Urinary bladder (tissue), 3 donors: ENCODE measurements at regions not wholly inside any gene's neighbourhood (a gene's known extent, or its start where the extent isn't known, plus 50 kb on each side); places are given as distances from the start of the nearest gene placed in this dataset.
"Not testable (repeated sequence)": the region's sequence is repeated elsewhere in the genome, so short reads cannot be mapped to it uniquely, and the experiment has no call there.

Experiments
- DNase-seq: peaks from one replicate; pipeline ENCODE4 v3.0.0-alpha.2; 2015; ENCODE audit errors: extremely low spot score
- H3K27ac ChIP-seq: one replicate; pipeline ENCODE4 v1.5.1; 2013; ENCODE audit warnings: low read depth, mild to moderate bottlenecking, moderate library complexity
- H3K36me3 ChIP-seq: one replicate; pipeline ENCODE4 v1.6.1; 2013; ENCODE audit warnings: mild to moderate bottlenecking, moderate library complexity; ENCODE audit not compliant: insufficient read depth
- H3K4me1 ChIP-seq: one replicate; pipeline ENCODE4 v1.6.1; 2013; ENCODE audit warnings: mild to moderate bottlenecking, moderate library complexity; ENCODE audit not compliant: insufficient read depth
- H3K4me3 ChIP-seq: one replicate; pipeline ENCODE4 v1.5.1; 2013; ENCODE audit warnings: low read depth, low read length
- WGBS: extraction: QIAGEN DNeasy Blood & Tissue Kit; methylation state at CpG from one replicate; pipeline ENCODE4 v1.1.7; 2013; 5-methylcytosine and 5-hydroxymethylcytosine counted together
- donor health status: healthy with polysubstance abuse.
- donor health status: healthy.

DNA sequence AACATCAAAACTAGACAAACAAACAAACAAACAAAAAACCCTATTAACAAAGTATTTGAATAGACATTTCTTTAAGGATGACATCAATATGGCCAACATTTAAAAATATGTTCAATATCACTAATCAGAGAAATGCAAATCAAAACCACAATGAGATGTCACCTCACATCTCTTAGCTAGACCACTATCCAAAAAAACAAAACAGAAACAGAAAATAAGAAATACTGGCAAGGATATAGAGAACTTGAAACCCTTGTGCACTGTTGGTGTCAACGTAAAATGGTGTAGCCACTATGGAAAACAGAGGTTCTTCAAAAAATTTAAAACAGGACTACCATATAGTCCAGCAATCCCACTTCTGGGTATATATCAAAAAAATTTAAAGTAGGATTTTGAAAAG, 308.2 kb downstream of the SPATA31A1 start:
- not testable (repeated sequence) for H3K4me1 ChIP-seq, H3K27ac ChIP-seq, DNase-seq, H3K36me3 ChIP-seq, H3K4me3 ChIP-seq
- no CpG with 5 or more reads among the region's 1 CpG for WGBS

DNA sequence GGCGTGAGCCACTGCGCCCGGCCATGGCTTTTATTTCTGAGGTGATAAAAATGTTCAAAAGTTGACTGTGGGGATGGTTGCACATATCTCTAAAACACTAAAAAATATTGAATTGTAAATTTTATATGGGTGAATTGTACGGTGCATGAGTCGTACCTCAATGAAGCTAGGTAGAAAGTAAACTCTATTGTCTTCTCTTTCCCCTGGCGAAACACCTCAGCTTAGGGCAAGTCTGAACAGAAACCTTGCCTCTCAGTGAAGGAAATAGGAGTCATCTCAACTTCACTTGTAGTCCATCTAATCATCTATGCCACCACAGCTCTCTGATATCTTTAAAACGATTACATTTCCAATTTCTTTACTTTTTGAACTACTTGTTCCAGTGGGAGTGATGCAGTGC, 309.6 kb downstream of the SPATA31A1 start:
- H3K36me3 ChIP-seq, H3K4me3 ChIP-seq, H3K27ac ChIP-seq, DNase-seq, H3K4me1 ChIP-seq: not testable (repeated sequence)
- 78% methylated on average over 4 of the region's 7 CpGs for WGBS

DNA sequence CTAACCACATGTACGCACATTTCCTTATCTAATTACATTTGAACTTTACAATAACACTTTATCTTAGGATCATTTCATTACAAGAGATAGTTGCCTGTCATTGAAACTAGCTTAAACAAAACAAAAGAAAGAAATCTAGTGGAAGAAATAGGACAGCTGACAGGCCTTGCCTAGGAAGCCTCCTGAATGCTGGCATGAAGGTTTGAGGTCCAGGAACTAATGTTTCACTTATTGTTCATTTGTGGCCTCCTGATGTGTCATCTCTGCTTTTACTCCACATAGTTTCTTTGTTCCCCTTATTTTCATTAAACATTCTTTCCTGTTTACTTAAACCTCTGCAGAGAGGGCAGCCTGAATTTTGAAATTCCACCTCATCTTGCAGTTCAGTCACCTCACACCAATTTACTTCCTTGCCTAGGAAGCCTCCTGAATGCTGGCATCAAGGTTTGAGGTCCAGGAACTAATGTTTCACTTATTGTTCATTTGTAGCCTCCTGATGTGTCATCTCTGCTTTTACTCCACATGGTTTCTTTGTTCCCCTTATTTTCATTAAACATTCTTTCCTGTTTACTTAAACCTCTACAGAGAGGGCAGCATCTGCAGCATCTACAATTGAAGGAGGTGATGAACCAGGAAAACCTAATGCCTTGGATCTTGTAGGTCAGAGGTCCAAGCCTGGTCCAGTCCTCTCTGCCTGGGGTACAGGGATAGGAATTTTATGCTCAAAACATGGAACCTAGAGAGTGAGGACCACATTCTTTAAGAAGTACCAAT, 319.2 kb downstream of the SPATA31A1 start:
- DNase-seq, H3K36me3 ChIP-seq, H3K4me1 ChIP-seq, H3K27ac ChIP-seq, H3K4me3 ChIP-seq: not testable (repeated sequence)
- WGBS = no CpG with 5 or more reads among the region's 1 CpG

DNA sequence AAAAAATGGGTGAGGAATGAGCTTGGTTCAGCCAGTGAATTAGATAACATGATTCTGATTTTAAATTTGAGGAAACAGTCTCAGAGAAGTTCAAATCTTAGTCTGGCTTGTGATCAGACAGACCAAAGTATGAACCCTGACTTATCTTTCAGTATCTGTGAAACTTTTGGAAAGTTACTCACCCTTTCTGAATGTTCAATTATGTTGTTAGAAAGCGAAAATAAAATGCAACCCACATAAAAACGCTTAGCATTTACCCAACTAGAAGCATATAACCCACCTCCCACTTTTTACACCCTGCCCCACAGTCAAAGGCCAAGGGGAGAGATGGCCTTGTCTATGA, 319.7 kb downstream of the SPATA31A1 start:
- H3K27ac ChIP-seq, H3K4me1 ChIP-seq, DNase-seq, H3K4me3 ChIP-seq, H3K36me3 ChIP-seq: not testable (repeated sequence)
- WGBS = no CpG with 5 or more reads among the region's 2 CpGs

DNA sequence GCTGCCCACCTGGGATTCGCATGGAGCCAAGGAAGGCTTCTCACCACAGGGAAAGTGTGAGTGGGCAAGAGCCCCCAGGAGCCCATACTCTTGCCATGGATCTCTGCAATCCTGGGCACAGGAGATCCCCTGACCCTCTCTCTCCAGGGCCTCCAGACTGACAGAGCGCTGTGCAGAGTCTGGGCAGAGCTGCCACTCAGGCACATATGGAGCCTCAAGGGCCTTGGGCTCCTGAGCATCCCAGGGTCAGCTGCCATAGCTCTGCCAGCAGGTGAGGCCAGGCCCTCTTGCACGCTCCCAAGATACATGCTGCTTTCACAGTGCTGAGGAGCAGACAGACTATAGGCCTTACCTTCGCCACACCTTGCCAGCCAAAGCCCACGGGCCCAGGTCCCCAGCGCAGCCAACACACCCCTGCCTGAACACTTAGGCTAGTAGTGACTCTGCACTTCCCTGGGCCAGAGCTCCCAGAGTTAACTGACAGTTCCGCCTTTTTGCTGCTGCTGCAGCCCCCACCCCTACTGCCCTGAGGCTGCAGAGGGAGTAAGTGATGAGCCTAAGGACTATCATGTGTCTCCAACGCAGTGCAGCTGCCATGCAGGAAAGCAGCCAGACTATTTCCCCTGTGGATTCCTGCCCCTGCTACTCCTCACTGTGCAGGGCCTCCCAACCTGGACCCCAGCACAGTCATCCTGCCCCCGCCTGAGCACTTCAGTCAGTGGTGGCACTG, 323.2 kb downstream of the SPATA31A1 start:
- not testable (repeated sequence) for H3K36me3 ChIP-seq, H3K4me1 ChIP-seq, H3K27ac ChIP-seq, H3K4me3 ChIP-seq, DNase-seq
- WGBS = no CpG with 5 or more reads among the region's 9 CpGs

DNA sequence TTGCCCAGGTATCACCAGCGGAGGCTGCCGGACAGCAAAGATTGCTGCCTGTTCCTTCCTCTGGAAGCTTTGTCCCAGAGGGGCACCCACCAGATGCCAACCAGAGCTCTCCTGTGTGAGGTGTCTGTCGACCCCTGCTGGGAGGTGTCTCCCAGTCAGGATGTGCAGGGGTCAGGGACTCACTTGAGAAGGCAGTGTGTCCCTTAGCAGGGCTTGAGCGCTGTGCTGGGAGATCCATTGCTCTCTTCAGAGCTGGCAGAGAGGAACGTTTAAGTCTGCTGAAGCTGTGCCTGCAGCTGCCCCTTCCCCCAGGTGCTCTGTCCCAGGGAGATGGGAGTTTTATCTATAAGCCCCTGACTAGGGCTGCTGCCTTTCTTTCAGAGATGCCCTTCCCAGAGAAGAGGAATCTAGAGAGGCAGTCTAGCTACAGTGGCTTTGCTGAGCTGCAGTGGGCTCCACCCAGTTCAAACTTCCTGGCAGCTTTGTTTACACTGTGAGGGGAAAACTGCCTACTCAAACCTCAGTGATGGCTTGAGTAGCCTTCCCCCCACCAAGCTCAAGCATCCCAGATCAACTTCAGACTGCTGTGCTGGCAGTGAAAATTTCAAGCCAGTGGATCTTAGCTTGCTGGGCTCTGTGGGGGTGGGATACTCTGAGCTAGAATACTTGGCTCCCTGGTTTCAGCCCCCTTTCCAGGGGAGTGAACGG, 325.4 kb downstream of the SPATA31A1 start:
- not testable (repeated sequence) for H3K4me3 ChIP-seq, H3K4me1 ChIP-seq, H3K36me3 ChIP-seq, H3K27ac ChIP-seq, DNase-seq
- WGBS = 69% methylated on average over 2 of the region's 6 CpGs

DNA sequence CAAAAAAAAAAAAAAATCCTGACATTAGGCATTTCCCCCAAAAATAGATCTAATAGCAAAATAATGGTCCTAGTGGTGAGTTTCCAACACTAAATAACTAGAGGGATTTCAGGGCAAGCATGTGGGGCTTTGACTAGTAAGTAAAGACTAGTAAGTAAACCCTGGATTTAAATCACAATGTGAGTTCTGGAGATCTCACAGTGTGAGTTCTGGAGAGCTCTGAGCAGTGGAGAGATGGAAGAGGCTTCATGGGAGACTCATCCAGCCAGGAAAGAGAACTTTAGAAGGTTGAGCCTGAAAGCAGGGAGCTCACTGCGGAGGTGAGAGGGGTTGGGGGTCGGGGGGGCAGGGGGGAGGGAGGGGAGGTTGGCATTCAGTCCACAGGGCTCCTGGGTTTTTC, 373.4 kb downstream of the SPATA31A1 start:
- WGBS = no CpG with 5 or more reads among the region's 2 CpGs
- H3K36me3 ChIP-seq, DNase-seq, H3K27ac ChIP-seq, H3K4me3 ChIP-seq, H3K4me1 ChIP-seq: not testable (repeated sequence)

DNA sequence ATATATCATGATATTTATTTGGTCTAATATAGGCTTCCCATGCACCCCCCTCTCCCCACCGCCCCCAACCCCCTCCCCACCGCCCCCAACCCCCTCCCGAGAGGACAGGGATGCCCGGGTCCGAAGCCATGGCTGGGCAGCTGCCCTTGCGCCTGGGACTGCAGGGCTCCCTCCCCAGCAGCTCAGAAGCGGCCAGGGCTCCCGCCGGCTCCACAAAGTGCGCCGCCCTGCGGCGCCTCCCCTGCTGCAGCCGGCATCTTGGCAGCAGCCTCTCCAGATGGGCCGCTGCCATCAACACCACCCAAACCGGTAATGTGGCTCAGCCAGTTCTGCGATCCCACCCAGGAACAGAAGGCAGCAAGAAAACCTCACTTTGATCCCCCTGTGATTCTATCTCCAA, 389.4 kb downstream of the SPATA31A1 start:
- not testable (repeated sequence) for H3K4me3 ChIP-seq, H3K27ac ChIP-seq, H3K36me3 ChIP-seq, DNase-seq, H3K4me1 ChIP-seq
- 44% methylated on average over 4 of the region's 17 CpGs for WGBS

DNA sequence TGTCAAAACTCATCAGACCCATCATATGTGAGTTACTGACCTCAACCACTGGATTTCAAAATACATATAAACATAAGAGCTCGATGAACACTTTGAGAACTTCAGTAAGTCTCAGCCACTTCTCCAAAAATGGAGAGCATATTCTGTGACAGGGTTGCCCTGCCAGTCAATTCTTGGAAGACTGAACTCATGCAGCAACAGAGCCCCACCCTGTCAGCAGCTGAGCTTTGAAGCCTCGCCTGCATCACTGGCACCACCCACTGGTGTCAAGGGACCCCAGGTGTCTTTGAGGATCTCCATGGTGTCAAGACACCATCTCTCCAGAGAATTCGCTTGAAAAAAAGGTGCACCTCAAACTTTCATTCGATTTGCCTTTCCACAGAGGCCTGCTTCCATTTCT, 420.1 kb downstream of the SPATA31A1 start:
- not testable (repeated sequence) for H3K36me3 ChIP-seq, H3K27ac ChIP-seq, DNase-seq, H3K4me3 ChIP-seq, H3K4me1 ChIP-seq
- no CpG with 5 or more reads among the region's 4 CpGs for WGBS

DNA sequence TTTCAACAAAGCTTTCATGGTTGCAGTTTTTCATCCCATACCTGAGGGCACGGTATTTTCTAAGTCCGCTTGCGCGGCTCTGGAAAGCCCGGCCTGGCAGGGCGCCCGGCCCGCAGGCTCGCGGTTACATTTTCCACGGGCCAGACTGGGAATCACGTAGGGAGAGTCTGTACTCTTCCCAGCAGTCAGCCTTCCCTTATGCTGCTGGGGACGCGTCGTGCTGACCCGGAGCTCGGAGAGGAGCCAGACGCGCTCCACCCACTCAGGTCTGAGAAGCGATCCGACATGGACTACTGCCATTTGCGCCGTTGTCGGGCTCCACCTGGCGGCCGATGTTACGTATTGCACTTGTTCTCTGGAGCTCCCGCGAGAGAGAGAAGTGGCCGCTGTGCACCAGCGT, 435.9 kb downstream of the SPATA31A1 start:
- not testable (repeated sequence) for H3K4me3 ChIP-seq, DNase-seq, H3K4me1 ChIP-seq, H3K27ac ChIP-seq, H3K36me3 ChIP-seq
- WGBS = 6% methylated on average over 16 of the region's 31 CpGs

DNA sequence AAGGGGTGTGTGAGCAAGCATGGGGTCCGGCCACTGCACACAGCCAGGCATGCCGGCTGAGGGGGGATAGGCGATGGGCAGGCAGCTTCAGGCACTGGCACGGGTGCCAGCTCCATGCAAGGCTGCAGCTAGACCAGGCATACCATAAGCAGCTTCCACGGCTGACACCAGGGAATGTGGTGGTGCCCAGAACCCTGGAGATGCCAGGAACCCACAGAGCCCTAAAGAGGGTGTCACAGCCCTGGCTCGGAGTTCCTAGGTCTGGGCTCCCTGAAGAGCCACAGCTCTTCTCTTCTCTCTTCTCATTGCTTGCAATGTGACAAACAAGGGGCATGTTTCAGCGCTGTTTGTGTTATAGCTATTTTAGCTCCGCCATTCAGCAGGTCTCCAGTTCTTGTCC, 442.5 kb downstream of the SPATA31A1 start:
- H3K36me3 ChIP-seq, H3K27ac ChIP-seq, H3K4me3 ChIP-seq, DNase-seq, H3K4me1 ChIP-seq: not testable (repeated sequence)
- 81% methylated on average over 2 of the region's 8 CpGs for whole genome bisulfite sequencing

DNA sequence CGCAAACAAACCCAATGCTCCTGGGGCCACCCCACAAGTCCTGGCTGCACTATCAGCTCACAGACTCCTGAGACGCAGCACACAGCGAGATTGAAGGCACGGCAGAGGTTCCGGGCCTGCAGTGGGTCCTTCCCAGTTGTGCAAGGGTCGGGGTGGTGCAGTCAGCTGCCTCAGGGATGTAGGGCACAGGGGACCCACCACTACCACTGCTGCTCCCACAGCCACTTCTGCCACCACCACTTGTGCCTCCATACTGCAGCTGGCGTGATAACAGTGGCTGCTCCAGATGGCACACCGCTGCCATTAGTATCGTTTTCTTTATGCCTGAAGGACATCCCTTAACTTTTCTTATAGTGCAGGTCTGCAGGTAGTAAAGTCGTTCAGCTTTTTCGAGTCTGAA, 443.8 kb downstream of the SPATA31A1 start:
- 98% methylated on average over 8 of the region's 11 CpGs for WGBS
- not testable (repeated sequence) for H3K4me1 ChIP-seq, H3K36me3 ChIP-seq, H3K27ac ChIP-seq, H3K4me3 ChIP-seq, DNase-seq

DNA sequence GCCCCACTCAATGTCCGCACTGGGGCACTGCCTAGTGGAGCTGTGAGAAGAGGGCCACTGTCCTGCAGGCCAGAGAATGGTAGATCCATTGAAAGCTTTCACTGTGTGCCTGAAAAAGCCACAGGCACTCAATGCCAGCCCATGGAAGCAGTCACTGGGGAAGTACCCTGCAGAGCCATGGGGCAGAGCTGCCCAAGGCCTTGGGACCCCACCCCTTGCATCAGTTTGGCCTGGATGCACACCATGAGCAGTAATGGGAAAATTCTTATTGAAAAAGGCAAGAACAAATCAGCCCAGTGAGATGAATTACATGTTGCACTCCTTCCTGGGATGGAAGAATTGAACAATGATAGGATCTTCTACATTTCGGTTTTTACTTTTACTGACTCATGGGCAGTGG, 447.1 kb downstream of the SPATA31A1 start:
- H3K27ac ChIP-seq, H3K4me3 ChIP-seq, H3K36me3 ChIP-seq, H3K4me1 ChIP-seq, DNase-seq: not testable (repeated sequence)
- no CpG with 5 or more reads among the region's 2 CpGs for WGBS
